CD4-positive, alpha-beta T cell treated with Interleukin-2 at 100 ng/mL for 4 hours (primary cell): ENCODE measurements at regions not wholly inside any gene's neighbourhood (a gene's known extent, or its start where the extent isn't known, plus 50 kb on each side); places are given as distances from the start of the nearest gene placed in this dataset.
"Not testable (repeated sequence)": the region's sequence is repeated elsewhere in the genome, so short reads cannot be mapped to it uniquely, and the experiment has no call there.

ENCODE experiments used
- DNase-seq: peaks from one replicate; pipeline ENCODE4 v3.0.0-alpha.2; 2020; ENCODE audit warnings: low spot score

- DNase-seq = no peak
These were observed 625.2 kb upstream of the NCAM2 start for GRCh38 chr21:20373031-20373430.

GRCh38 chr21:20377250-20377649 is 621.0 kb upstream of the NCAM2 start:
- no peak for DNase-seq

GRCh38 chr21:20388400-20388799 is 609.8 kb upstream of the NCAM2 start:
- DNase-seq = no peak

- no peak for DNase-seq
These were observed 601.4 kb upstream of the NCAM2 start for GRCh38 chr21:20396798-20397197.

GRCh38 chr21:20404915-20405314 is 593.3 kb upstream of the NCAM2 start:
- no peak for DNase-seq

- no peak for DNase-seq
These were observed 579.9 kb upstream of the NCAM2 start for GRCh38 chr21:20418353-20418752.

GRCh38 chr21:20419772-20420171 is 578.4 kb upstream of the NCAM2 start:
- DNase-seq = no peak

GRCh38 chr21:20424943-20425342 is 573.3 kb upstream of the NCAM2 start:
- no peak for DNase-seq

GRCh38 chr21:20425856-20426255 is 572.4 kb upstream of the NCAM2 start:
- DNase-seq = no peak

- DNase-seq = no peak
These were observed 557.9 kb upstream of the NCAM2 start for GRCh38 chr21:20440338-20440737.

- DNase-seq = no peak
These were observed 554.6 kb upstream of the NCAM2 start for GRCh38 chr21:20443558-20444155.

GRCh38 chr21:20445971-20446370 is 552.2 kb upstream of the NCAM2 start:
- DNase-seq = no peak

GRCh38 chr21:20451046-20451445 is 547.2 kb upstream of the NCAM2 start:
- no peak for DNase-seq

GRCh38 chr21:20452935-20453334 is 545.3 kb upstream of the NCAM2 start:
- no peak for DNase-seq

- DNase-seq = no peak
These were observed 538.4 kb upstream of the NCAM2 start for GRCh38 chr21:20459838-20460237.

- DNase-seq = no peak
These were observed 534.8 kb upstream of the NCAM2 start for GRCh38 chr21:20463362-20463761.

- DNase-seq = no peak
These were observed 528.8 kb upstream of the NCAM2 start for GRCh38 chr21:20469361-20469760.

- no peak for DNase-seq
These were observed 511.9 kb upstream of the NCAM2 start for GRCh38 chr21:20486303-20486702.

- DNase-seq = not testable (repeated sequence)
These were observed 495.3 kb upstream of the NCAM2 start for GRCh38 chr21:20502915-20503314.

- DNase-seq = no peak
These were observed 490.4 kb upstream of the NCAM2 start for GRCh38 chr21:20507783-20508182.

- no peak for DNase-seq
These were observed 486.9 kb upstream of the NCAM2 start for GRCh38 chr21:20511216-20511880.

- DNase-seq = no peak
These were observed 482.8 kb upstream of the NCAM2 start for GRCh38 chr21:20515446-20515845.

GRCh38 chr21:20519076-20519475 is 479.1 kb upstream of the NCAM2 start:
- DNase-seq = no peak

GRCh38 chr21:20522611-20523010 is 475.6 kb upstream of the NCAM2 start:
- DNase-seq = no peak
